ENCODE measurements at regions not wholly inside any gene's neighbourhood (a gene's known extent, or its start where the extent isn't known, plus 50 kb on each side); places are given as distances from the start of the nearest gene placed in this dataset.

DNA sequence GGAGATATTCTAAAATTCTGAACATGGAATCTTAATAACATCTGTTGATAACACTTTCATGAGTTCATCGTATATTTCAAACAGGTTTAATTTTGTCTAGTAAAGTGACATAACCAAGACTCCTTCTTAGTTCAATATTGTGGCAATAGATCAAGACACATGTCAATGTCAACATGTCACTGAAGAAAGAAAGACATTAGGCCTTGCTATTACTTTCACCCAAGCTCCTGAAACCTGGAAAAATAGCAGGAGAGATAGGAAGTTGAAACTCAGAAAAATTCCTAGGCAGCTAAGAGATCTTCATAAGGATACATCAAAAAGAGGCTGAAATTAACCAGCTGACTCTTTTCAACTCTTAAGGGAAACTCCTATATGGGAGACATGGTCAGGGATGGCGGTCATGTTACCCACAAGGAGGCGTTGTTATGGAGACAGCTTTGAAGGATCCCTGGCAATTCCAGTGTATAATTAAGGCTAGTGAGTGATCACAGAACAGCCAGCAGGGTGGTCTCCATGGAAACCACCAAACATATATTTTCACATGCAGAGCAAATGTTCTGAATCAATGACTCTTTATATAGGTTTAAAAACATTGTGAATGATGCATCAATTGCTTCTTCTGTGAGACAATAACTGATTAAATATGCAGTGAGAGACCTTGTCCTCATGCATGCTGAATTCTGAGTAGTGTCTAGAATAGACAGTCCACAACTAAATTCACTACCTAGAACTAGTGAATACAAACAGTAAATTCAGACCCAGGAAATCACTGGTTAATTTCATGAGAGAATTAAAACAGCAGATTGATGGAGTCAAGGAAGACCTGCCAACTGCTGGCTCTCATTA, 115.3 kb upstream of the RIOK3 start:
- TF ChIP-seq ZBTB33 (CRISPR knock-in tag; IDR thresholded peaks at IDR 0.05) (no peak), EZH2 (conservative IDR thresholded peaks at IDR 0.05; ENCODE audit: low read depth, low read length) (no peak), ZNF274 (CRISPR knock-in tag; IDR thresholded peaks at IDR 0.05) (no peak)
- TF ChIP-seq, protein P1, sequence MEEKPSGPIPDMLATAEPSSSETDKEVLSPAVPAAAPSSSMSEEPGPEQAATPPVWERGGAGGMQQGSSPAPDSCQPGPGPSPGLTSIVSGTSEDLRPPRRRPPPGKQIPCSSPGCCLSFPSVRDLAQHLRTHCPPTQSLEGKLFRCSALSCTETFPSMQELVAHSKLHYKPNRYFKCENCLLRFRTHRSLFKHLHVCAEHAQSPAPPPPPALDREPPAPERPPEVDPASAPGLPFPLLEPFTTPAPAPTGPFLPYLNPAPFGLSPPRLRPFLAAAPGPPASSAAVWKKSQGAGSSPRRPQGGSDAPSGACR (CRISPR knock-in tag; IDR thresholded peaks at IDR 0.05), result no peak
